Uterus (tissue), 3 donors: ENCODE measurements at regions not wholly inside any gene's neighbourhood (a gene's known extent, or its start where the extent isn't known, plus 50 kb on each side); places are given as distances from the start of the nearest gene placed in this dataset.
"Not testable (repeated sequence)": the region's sequence is repeated elsewhere in the genome, so short reads cannot be mapped to it uniquely, and the experiment has no call there.

Experiments used
- DNase-seq, 2 donors: peaks; one replicate each; pipeline ENCODE4 v3.0.0-alpha.2; 2019 to 2020
- H3K27ac ChIP-seq, 2 donors: fragments of 200-600 bp; sonication (generic); 1 replicate in 1 of 2; 2 replicates in 1 of 2; pipeline ENCODE4 v1.5.1; 2016 to 2018
- H3K27me3 ChIP-seq, 2 donors: fragments of 200-600 bp; sonication (generic); one replicate each; pipeline ENCODE4 v1.5.1; 2018 to 2019; ENCODE audit warnings: control low read depth in 1 of 2
- H3K36me3 ChIP-seq, 2 donors: fragments of 200-600 bp; sonication (generic); one replicate each; pipeline ENCODE4 v1.5.1; 2019; ENCODE audit warnings: control low read depth in 1 of 2
- H3K4me1 ChIP-seq, 2 donors: fragments of 200-600 bp; sonication (generic); one replicate each; pipeline ENCODE4 v1.5.1; 2018 to 2019; ENCODE audit warnings: control low read depth in 1 of 2
- H3K4me3 ChIP-seq, 2 donors: fragments of 200-600 bp; sonication (generic); 1 replicate in 1 of 2; 2 replicates in 1 of 2; pipeline ENCODE4 v1.5.1; 2018 to 2019; ENCODE audit warnings: mild to moderate bottlenecking in 1 of 2
- H3K9me3 ChIP-seq, 2 donors: fragments of 200-600 bp; sonication (generic); one replicate each; pipeline ENCODE4 v1.5.1; 2019; ENCODE audit warnings: control low read depth in 1 of 2
- POLR2A ChIP-seq, 2 donors: fragments of 450-650 bp; IDR thresholded peaks; one replicate each; pipeline ENCODE4 v1.6.1; 2016; ENCODE audit warnings: antibody characterized with exemption in 2 of 2, mild to moderate bottlenecking in 1 of 2, moderate library complexity in 1 of 2
- intact Hi-C: fragments of 100-400 bp; cut with DNase I; formaldehyde crosslinking; loops from one replicate; pipeline ENCODE4 v1.15.1; 2023; ENCODE audit warnings: low total_unique reads
- TF ChIP-seq, protein P1 (sequence below), 4 experiments: fragments of 200-600 bp in 2 of 4; fragments of 450-650 bp in 2 of 4; sonication (generic) in 2 of 4; IDR thresholded peaks; one replicate each; pipeline ENCODE4 v1.5.1; 2016 to 2019; ENCODE audit warnings: antibody characterized with exemption in 4 of 4, mild to moderate bottlenecking in 2 of 4, moderate library complexity in 1 of 4
- donor health status: DM: yes; HTN: yes; CAD: no.

DNA sequence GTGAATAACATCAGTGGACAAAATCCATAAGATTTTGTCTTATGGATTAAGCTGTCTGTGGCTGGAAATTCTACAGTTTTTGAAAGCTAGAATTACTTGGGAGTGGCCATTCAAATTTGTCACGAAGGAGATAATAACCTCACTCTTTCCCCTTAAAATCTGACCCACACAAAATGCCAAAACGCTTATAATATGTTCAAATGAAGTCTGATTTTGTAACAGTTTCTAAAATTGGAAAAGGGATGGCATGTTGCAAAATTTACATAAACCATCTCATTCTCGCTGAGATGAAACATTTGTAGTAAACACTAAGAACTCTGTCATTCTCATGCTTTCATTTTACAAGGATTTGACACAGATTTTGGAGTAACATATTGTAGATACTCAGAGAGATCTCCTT is 112.7 kb downstream of the GJA1 start:
- TF ChIP-seq, protein P1, sequence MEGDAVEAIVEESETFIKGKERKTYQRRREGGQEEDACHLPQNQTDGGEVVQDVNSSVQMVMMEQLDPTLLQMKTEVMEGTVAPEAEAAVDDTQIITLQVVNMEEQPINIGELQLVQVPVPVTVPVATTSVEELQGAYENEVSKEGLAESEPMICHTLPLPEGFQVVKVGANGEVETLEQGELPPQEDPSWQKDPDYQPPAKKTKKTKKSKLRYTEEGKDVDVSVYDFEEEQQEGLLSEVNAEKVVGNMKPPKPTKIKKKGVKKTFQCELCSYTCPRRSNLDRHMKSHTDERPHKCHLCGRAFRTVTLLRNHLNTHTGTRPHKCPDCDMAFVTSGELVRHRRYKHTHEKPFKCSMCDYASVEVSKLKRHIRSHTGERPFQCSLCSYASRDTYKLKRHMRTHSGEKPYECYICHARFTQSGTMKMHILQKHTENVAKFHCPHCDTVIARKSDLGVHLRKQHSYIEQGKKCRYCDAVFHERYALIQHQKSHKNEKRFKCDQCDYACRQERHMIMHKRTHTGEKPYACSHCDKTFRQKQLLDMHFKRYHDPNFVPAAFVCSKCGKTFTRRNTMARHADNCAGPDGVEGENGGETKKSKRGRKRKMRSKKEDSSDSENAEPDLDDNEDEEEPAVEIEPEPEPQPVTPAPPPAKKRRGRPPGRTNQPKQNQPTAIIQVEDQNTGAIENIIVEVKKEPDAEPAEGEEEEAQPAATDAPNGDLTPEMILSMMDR (IDR thresholded peaks at IDR 0.05): no peak
- no peak for TF ChIP-seq POLR2A (IDR thresholded peaks at IDR 0.05)
- no peaks in the 10 kb centered on the region for H3K4me1 ChIP-seq
- H3K9me3 ChIP-seq: no peaks in the 10 kb centered on the region
- no peak for DNase-seq
- no peaks in the 10 kb centered on the region for H3K27me3 ChIP-seq
- no peak overlapping the region for H3K4me3 ChIP-seq
- no peak overlapping the region for H3K27ac ChIP-seq
- no peaks in the 10 kb centered on the region for H3K36me3 ChIP-seq
- intact Hi-C loops: no loop called here

DNA sequence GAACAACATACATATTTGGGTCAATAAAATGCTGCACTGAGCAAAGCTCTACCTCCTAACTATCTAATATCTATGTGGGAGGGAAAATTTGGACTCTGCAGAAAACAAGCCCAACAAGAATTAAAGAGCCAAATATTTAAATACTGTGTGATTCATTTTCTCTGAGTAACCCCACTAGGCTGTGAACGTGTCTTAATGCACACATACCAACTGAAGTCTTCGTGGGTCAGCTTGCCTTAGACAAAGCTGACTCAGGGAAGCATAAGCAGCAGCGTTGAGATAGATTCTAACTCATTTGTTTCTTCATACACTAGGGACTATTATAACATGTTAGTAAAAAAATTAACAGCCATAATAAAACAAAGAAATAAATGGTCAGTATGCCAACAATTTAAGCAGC is 114.3 kb downstream of the GJA1 start:
- no peak for DNase-seq
- TF ChIP-seq, protein P1 (IDR thresholded peaks at IDR 0.05): no peak
- TF ChIP-seq POLR2A (IDR thresholded peaks at IDR 0.05): no peak
- no peaks in the 10 kb centered on the region for H3K27me3 ChIP-seq
- no peak overlapping the region for H3K27ac ChIP-seq
- no peaks in the 10 kb centered on the region for H3K4me1 ChIP-seq
- no peak overlapping the region for H3K4me3 ChIP-seq
- H3K9me3 ChIP-seq: no peaks in the 10 kb centered on the region
- no peaks in the 10 kb centered on the region for H3K36me3 ChIP-seq
- intact Hi-C loops: no loop called here

DNA sequence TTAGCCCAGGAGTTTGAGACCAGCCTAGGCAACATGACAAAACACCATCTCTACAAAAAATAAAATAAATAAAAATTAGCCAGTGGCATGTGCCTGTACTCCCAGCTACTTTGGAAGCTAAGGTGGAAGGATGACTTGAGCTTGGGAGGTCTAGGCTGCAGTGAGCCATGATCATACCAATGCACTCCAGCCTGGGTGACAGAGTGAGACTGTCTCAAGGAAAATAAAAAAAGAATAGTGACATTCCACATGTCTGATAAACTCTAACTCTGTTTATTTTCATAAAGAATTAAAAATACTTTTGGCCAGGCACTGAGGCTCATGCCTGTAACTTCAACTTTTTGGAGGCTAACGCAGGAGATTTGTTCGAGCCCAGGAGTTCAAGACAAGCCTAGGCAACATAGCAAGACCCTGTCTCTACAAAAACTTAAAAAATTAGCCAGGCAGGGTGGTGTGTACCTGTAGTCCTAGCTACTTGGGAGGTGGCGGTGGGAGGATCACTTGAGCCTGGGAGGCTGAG is 115.1 kb downstream of the GJA1 start:
- H3K9me3 ChIP-seq: no peaks in the 10 kb centered on the region
- H3K36me3 ChIP-seq: no peaks in the 10 kb centered on the region
- no peak overlapping the region for H3K27ac ChIP-seq
- no peaks in the 10 kb centered on the region for H3K4me1 ChIP-seq
- no peak for TF ChIP-seq POLR2A (IDR thresholded peaks at IDR 0.05)
- TF ChIP-seq, protein P1 (IDR thresholded peaks at IDR 0.05): no peak
- intact Hi-C loops: no loop called here
- no peaks in the 10 kb centered on the region for H3K27me3 ChIP-seq
- H3K4me3 ChIP-seq: no peak overlapping the region
- no peak for DNase-seq

DNA sequence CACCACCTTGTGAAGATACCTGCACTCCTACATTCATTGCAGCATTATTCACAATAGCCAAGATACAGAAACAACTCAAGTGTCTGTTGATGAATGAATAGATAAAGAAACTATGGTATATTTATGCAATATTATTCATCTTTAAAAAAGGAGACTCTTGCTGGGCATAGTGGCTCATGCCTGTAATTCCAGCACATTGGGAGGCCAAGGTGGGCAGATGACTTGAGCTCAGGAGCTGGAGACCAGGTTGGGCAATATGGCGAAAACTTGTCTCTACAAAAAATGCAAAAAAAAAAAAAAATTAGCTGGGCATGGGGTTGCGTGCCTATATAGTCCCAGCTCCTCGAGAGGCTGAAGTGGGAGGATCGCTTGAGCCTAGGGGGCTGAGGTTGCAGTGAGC is 119.8 kb downstream of the GJA1 start:
- TF ChIP-seq, protein P1 (IDR thresholded peaks at IDR 0.05): no peak
- TF ChIP-seq POLR2A (IDR thresholded peaks at IDR 0.05): no peak
- Histone ChIP-seq H3K27me3 (no peaks in the 10 kb centered on the region), H3K27ac (no peak overlapping the region), H3K9me3 (no peaks in the 10 kb centered on the region), H3K4me1 (no peaks in the 10 kb centered on the region), H3K4me3 (no peak overlapping the region), H3K36me3 (no peaks in the 10 kb centered on the region)
- intact Hi-C loops: no loop called here
- DNase-seq: no peak

DNA sequence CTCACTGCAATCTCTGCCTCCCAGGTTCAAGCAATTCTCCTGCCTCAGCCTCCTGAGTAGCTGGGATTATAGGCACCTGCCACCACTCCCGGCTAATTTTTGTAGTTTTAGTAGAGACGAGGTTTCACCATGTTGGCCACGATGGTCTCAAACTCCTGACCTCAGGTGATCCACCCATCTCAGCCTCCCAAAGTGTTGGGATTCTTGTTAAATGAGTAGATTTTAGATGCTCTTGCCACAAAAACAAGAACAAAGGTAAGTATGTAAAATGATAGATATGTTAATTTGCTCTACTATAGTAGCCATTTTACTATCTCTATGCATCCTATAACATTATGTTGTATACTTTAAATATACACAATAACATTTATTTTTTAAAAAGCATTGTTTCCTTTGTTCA is 120.7 kb downstream of the GJA1 start:
- intact Hi-C loops, H3K4me1 ChIP-seq, DNase-seq: not testable (repeated sequence)

More for the DNA sequence above, 120.7 kb downstream of the GJA1 start:
- H3K27me3 ChIP-seq, H3K27ac ChIP-seq, H3K4me3 ChIP-seq, H3K36me3 ChIP-seq, H3K9me3 ChIP-seq: not testable (repeated sequence)
